Endothelial cell of umbilical vein (primary cell): ENCODE measurements at regions not wholly inside any gene's neighbourhood (a gene's known extent, or its start where the extent isn't known, plus 50 kb on each side); places are given as distances from the start of the nearest gene placed in this dataset.

ENCODE experiments used
- BruUV-seq: library from RNA; stranded (reverse); fragments of 400-500 nt; replicated peaks from 2 replicates; lab custom pipeline; 2021; lab: Mats Ljungman, UMichigan
- CTCF ChIA-PET: fragments of 300-600, 350-600 bp; sonication (Branson Sonifier 250); formaldehyde crosslinking; loops from one replicate; lab custom pipeline; 2021; ENCODE audit warnings: antibody characterized with exemption, inconsistent platforms; lab: Charles Lee
- POLR2A ChIA-PET: fragments of 300-600, 350-600 bp; sonication (Branson Sonifier 250); formaldehyde crosslinking; loops from one replicate; lab custom pipeline; 2021; ENCODE audit warnings: antibody characterized with exemption, inconsistent platforms; lab: Charles Lee
- DNase-seq: peaks from one replicate; pipeline ENCODE4 v3.0.0-alpha.2; 2011; ENCODE audit warnings: low read depth, low spot score
- FAIRE-seq: peaks from 2 replicates; lab custom pipeline; 2011; peaks lifted over from hg19 to GRCh38; lab: Jason Lieb, UNC
- H2AFZ ChIP-seq: 2 replicates; pipeline ENCODE4 v1.6.0; 2012; ENCODE audit warnings: low read depth, low read length, control low read depth, inconsistent platforms
- H3K27ac ChIP-seq: 2 replicates; pipeline ENCODE4 v1.5.1; 2011; ENCODE audit warnings: low read depth, mild to moderate bottlenecking, control low read depth, low read length, moderate library complexity; ENCODE audit not compliant: insufficient read depth
- H3K27me3 ChIP-seq, 2 experiments: 2 replicates each; pipeline versions ENCODE4 v1.6.0 to v1.6.1; 2011; ENCODE audit warnings: low read length in 2 of 2, mixed read lengths in 1 of 2; ENCODE audit not compliant: control insufficient read depth in 2 of 2, insufficient read depth in 2 of 2
- H3K36me3 ChIP-seq, 2 experiments: 2 replicates in 1 of 2; 3 replicates in 1 of 2; pipeline ENCODE4 v1.5.1; 2011; ENCODE audit warnings: low read length in 2 of 2, mild to moderate bottlenecking in 1 of 2, moderate library complexity in 1 of 2; ENCODE audit not compliant: control insufficient read depth in 2 of 2, insufficient read depth in 2 of 2; ENCODE audit errors: extremely low read depth in 1 of 2
- H3K4me1 ChIP-seq: 3 replicates; pipeline ENCODE4 v1.5.1; 2011; ENCODE audit warnings: mild to moderate bottlenecking, low read length; ENCODE audit not compliant: control insufficient read depth, insufficient read depth; ENCODE audit errors: extremely low read depth
- H3K4me2 ChIP-seq: 2 replicates; pipeline ENCODE4 v1.6.1; 2011; ENCODE audit warnings: low read length, control low read depth, mixed read lengths; ENCODE audit not compliant: insufficient read depth
- H3K4me3 ChIP-seq, 3 experiments: fragments of 200-600 bp in 1 of 3; sonication (generic), shearing (Covaris generic) in 1 of 3; replicated peaks in 1 of 3; 2 replicates each; pipeline ENCODE4 v1.5.1; 2011 to 2016; ENCODE audit warnings: control low read depth in 3 of 3, low read length in 3 of 3, mild to moderate bottlenecking in 2 of 3, inconsistent platforms in 1 of 3, low read depth in 1 of 3, moderate library complexity in 1 of 3; ENCODE audit not compliant: insufficient read depth in 1 of 3
- H3K79me2 ChIP-seq: 2 replicates; pipeline ENCODE4 v1.6.0; 2012; ENCODE audit warnings: low read length, inconsistent platforms; ENCODE audit not compliant: control insufficient read depth, insufficient read depth
- H3K9ac ChIP-seq: replicated peaks from 2 replicates; pipeline ENCODE3; 2011; ENCODE audit warnings: low read length, control low read depth; ENCODE audit not compliant: insufficient read depth; ENCODE audit errors: extremely low read depth
- H3K9me1 ChIP-seq: replicated peaks from 3 replicates; pipeline ENCODE4 v1.6.0; 2011; ENCODE audit warnings: mild to moderate bottlenecking, low read length; ENCODE audit not compliant: control insufficient read depth, insufficient read depth; ENCODE audit errors: extremely low read depth
- H3K9me3 ChIP-seq: replicated peaks from 2 replicates; pipeline ENCODE4 v1.5.1; 2012; ENCODE audit warnings: low read length, inconsistent platforms; ENCODE audit not compliant: control insufficient read depth, insufficient read depth
- H4K20me1 ChIP-seq: replicated peaks from 2 replicates; pipeline ENCODE3; 2011; ENCODE audit warnings: mild to moderate bottlenecking, low read length; ENCODE audit not compliant: control insufficient read depth, insufficient read depth; ENCODE audit errors: extremely low read depth
- CTCF ChIP-seq, 2 donors: IDR thresholded peaks; 1 replicate in 1 of 2; 2 replicates in 1 of 2; pipeline ENCODE4 v1.5.1; 2011; ENCODE audit warnings: low read length in 2 of 2, mild to moderate bottlenecking in 2 of 2, moderate library complexity in 2 of 2, control low read depth in 1 of 2, inconsistent platforms in 1 of 2, low read depth in 1 of 2; ENCODE audit not compliant: insufficient read depth in 1 of 2; ENCODE audit errors: extremely low read depth in 1 of 2
- EZH2 ChIP-seq: IDR thresholded peaks from 2 replicates; pipeline ENCODE4 v1.6.1; 2012; ENCODE audit warnings: borderline replicate concordance, low read depth, mild to moderate bottlenecking, moderate library complexity, low read length, inconsistent platforms; ENCODE audit not compliant: severe bottlenecking
- FOS ChIP-seq: IDR thresholded peaks from 2 replicates; pipeline ENCODE4 v1.6.1; 2011; ENCODE audit warnings: mild to moderate bottlenecking, low read length, moderate library complexity, borderline replicate concordance; ENCODE audit not compliant: insufficient read depth
- GATA2 ChIP-seq: IDR thresholded peaks from 2 replicates; pipeline ENCODE4 v1.7.0; 2011; ENCODE audit warnings: low read depth, mild to moderate bottlenecking, moderate library complexity, mixed read lengths, low read length; ENCODE audit not compliant: insufficient read length, insufficient read depth
- JUN ChIP-seq: IDR thresholded peaks from 2 replicates; pipeline ENCODE4 v1.6.1; 2011; ENCODE audit warnings: borderline replicate concordance, low read depth; ENCODE audit not compliant: insufficient read length, insufficient read depth
- MAX ChIP-seq: IDR thresholded peaks from 2 replicates; pipeline ENCODE4 v1.6.1; 2011; ENCODE audit not compliant: insufficient read depth, insufficient read length
- MYC ChIP-seq: IDR thresholded peaks from one replicate; pipeline ENCODE4 v1.6.1; 2011; ENCODE audit warnings: mild to moderate bottlenecking, low read depth, low read length
- POLR2A ChIP-seq: IDR thresholded peaks from 2 replicates; pipeline ENCODE4 v1.6.1; 2012; ENCODE audit warnings: low read depth, mild to moderate bottlenecking, control low read depth, low read length
- POLR2AphosphoS5 ChIP-seq: IDR thresholded peaks from 2 replicates; pipeline ENCODE4 v1.6.1; 2012; ENCODE audit warnings: low read depth, mild to moderate bottlenecking, control low read depth, low read length, moderate library complexity; ENCODE audit not compliant: insufficient read depth
- dilution Hi-C: fragments of 300-500 bp; cut with MboI; formaldehyde crosslinking; loops from one replicate; pipeline ENCODE4 v1.15.0; 2019; ENCODE audit warnings: low sequenced_read_pairs; ENCODE audit not compliant: extremely low pct_ligation_motif_present
- intact Hi-C: fragments of 100-400 bp; cut with micrococcal nuclease; formaldehyde crosslinking; loops from one replicate; pipeline ENCODE4 v1.10.0; 2022

- dilution Hi-C loops (no loop called here), intact Hi-C loops (no loop called here)
- no peaks in the 10 kb centered on the region for H3K9me1 ChIP-seq
- H3K4me3 ChIP-seq, result no peak overlapping the region
- ChIA-PET POLR2A (no interaction called here), CTCF (no interaction called here)
- no peaks in the 10 kb centered on the region for H3K4me1 ChIP-seq
- no peaks in the 10 kb centered on the region for H3K36me3 ChIP-seq
- FAIRE-seq, result no peak
- no peak overlapping the region for H3K27ac ChIP-seq
- H4K20me1 ChIP-seq, result no peaks in the 10 kb centered on the region
- no TSS peak for BruUV-seq
- no peak overlapping the region for H2AFZ ChIP-seq
- no peaks in the 10 kb centered on the region for H3K9me3 ChIP-seq
- no peak overlapping the region for H3K9ac ChIP-seq
- DNase-seq, result no peak
- no peaks in the 10 kb centered on the region for H3K27me3 ChIP-seq
- H3K4me2 ChIP-seq, result no peak overlapping the region
- TF ChIP-seq GATA2, result no peak
- TF ChIP-seq POLR2A, result no peak
- no peak for TF ChIP-seq MYC
- TF ChIP-seq FOS, result no peak
- TF ChIP-seq POLR2AphosphoS5, result no peak
- TF ChIP-seq CTCF (IDR thresholded peaks at IDR 0.05; ENCODE audit: extremely low read depth in 1 of 2, insufficient read depth in 1 of 2, low read depth in 1 of 2, low read length in 2 of 2), result no peak
- TF ChIP-seq MAX, result no peak
- no peak for TF ChIP-seq EZH2
- no peak for TF ChIP-seq JUN
- H3K79me2 ChIP-seq, result no peaks in the 10 kb centered on the region
Measured at GRCh38 chr4:120286813-120287212, 220.2 kb upstream of the MAD2L1 start.
